HEK293 (cell line): ENCODE measurements at regions not wholly inside any gene's neighbourhood (a gene's known extent, or its start where the extent isn't known, plus 50 kb on each side); places are given as distances from the start of the nearest gene placed in this dataset.

Experiments used
- ZNF10 ChIP-seq: fragments of 450-650 bp; formaldehyde crosslinking; IDR thresholded peaks from 2 replicates; pipeline ENCODE4 v1.5.1; 2017; ENCODE audit warnings: missing biosample characterization, missing genetic modification characterization
- ZNF114 ChIP-seq: fragments of 450-650 bp; formaldehyde crosslinking; IDR thresholded peaks from 2 replicates; pipeline ENCODE4 v1.5.0; 2017; ENCODE audit warnings: missing biosample characterization, missing genetic modification characterization
- ZNF830 ChIP-seq: fragments of 450-650 bp; IDR thresholded peaks from 2 replicates; pipeline ENCODE4 v1.5.0; 2018; ENCODE audit warnings: missing biosample characterization, missing genetic modification characterization, low read depth, mild to moderate bottlenecking, moderate library complexity
- ZSCAN30 ChIP-seq: fragments of 450-650 bp; IDR thresholded peaks from 2 replicates; pipeline ENCODE4 v1.5.1; 2018; ENCODE audit warnings: missing biosample characterization, mild to moderate bottlenecking, missing genetic modification characterization, moderate library complexity
- TF ChIP-seq, protein P1 (sequence below): fragments of 450-650 bp; formaldehyde crosslinking; IDR thresholded peaks from 2 replicates; pipeline ENCODE4 v1.5.1; 2016; ENCODE audit warnings: missing biosample characterization, missing genetic modification characterization
- TF ChIP-seq, protein P2 (sequence below): fragments of 450-650 bp; formaldehyde crosslinking; IDR thresholded peaks from 2 replicates; pipeline ENCODE4 v1.5.1; 2016; ENCODE audit warnings: missing biosample characterization, missing genetic modification characterization

GRCh38 chr15:37219211-37219701 is 118.9 kb upstream of the MEIS2 start:
- TF ChIP-seq ZNF114 (tag by site-specific recombination) (no peak), ZNF10 (no peak), ZSCAN30 (tag by site-specific recombination) (no peak), ZNF830 (tag by site-specific recombination) (no peak)
- TF ChIP-seq, protein P1, sequence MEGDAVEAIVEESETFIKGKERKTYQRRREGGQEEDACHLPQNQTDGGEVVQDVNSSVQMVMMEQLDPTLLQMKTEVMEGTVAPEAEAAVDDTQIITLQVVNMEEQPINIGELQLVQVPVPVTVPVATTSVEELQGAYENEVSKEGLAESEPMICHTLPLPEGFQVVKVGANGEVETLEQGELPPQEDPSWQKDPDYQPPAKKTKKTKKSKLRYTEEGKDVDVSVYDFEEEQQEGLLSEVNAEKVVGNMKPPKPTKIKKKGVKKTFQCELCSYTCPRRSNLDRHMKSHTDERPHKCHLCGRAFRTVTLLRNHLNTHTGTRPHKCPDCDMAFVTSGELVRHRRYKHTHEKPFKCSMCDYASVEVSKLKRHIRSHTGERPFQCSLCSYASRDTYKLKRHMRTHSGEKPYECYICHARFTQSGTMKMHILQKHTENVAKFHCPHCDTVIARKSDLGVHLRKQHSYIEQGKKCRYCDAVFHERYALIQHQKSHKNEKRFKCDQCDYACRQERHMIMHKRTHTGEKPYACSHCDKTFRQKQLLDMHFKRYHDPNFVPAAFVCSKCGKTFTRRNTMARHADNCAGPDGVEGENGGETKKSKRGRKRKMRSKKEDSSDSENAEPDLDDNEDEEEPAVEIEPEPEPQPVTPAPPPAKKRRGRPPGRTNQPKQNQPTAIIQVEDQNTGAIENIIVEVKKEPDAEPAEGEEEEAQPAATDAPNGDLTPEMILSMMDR, result no peak
- TF ChIP-seq, protein P2, sequence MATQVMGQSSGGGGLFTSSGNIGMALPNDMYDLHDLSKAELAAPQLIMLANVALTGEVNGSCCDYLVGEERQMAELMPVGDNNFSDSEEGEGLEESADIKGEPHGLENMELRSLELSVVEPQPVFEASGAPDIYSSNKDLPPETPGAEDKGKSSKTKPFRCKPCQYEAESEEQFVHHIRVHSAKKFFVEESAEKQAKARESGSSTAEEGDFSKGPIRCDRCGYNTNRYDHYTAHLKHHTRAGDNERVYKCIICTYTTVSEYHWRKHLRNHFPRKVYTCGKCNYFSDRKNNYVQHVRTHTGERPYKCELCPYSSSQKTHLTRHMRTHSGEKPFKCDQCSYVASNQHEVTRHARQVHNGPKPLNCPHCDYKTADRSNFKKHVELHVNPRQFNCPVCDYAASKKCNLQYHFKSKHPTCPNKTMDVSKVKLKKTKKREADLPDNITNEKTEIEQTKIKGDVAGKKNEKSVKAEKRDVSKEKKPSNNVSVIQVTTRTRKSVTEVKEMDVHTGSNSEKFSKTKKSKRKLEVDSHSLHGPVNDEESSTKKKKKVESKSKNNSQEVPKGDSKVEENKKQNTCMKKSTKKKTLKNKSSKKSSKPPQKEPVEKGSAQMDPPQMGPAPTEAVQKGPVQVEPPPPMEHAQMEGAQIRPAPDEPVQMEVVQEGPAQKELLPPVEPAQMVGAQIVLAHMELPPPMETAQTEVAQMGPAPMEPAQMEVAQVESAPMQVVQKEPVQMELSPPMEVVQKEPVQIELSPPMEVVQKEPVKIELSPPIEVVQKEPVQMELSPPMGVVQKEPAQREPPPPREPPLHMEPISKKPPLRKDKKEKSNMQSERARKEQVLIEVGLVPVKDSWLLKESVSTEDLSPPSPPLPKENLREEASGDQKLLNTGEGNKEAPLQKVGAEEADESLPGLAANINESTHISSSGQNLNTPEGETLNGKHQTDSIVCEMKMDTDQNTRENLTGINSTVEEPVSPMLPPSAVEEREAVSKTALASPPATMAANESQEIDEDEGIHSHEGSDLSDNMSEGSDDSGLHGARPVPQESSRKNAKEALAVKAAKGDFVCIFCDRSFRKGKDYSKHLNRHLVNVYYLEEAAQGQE (tag by site-specific recombination), result no peak
